ENCODE measurements at regions not wholly inside any gene's neighbourhood (a gene's known extent, or its start where the extent isn't known, plus 50 kb on each side); places are given as distances from the start of the nearest gene placed in this dataset.
A peak's percentile ranks its signal among the peaks of the same experiment; 100 is the strongest.

DNA sequence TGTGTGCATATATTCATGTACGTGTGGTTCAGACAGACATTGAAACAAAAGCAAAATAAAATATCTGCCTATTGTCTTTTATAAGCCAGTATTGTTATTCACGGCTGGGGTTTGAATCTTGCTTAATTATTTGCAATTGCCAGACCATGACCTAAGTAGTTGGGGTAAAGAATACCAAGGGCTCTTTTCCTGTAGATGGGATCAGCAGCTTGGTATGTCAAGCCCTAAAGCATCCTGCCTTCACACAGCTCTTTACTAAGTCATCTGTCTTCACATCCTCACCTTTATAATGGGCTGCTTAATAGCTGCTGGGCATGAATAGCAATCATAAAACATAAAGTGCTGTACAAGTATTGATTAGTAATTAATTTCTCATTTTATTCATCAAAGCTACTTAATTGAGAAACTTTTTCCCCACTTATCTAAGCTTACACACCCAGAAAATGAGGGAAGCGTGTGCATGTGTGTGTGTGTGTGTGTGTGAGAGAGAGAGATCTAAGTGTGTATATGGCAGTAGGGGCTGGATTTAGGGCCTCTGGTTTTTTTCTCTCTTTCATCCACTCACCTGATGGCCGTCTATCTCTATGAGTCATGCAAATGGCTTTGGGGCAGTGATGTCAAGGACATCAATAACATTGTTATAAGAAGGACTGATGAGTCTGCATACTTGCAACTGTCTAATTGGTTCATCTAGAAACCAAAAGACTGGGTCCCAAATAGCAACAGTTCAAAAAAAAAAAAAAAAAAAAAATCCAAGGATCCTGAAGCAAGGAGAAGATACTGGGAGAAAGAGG lies 244.1 kb upstream of the TNP1 start:
- ATAC-seq, result no peak

DNA sequence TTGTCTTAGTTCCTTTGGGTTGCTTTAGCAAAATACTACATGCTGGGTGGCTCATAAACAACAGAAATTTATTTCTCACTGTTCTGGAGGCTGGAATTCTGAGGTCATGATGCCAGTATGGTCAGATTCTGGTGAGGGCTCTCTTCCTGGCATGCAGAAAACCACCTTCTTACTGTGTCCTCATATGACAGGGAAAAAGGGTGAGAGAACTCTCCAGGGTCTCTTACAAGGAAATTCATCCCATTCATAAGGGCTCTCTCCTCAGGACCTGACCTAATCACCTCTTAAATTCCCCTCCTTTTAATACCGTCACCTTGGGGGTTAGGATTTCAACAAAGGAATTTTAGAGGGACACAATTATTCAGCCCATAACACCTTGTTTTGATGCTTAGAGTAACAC lies 243.1 kb upstream of the TNP1 start:
- ATAC-seq, result no peak

DNA sequence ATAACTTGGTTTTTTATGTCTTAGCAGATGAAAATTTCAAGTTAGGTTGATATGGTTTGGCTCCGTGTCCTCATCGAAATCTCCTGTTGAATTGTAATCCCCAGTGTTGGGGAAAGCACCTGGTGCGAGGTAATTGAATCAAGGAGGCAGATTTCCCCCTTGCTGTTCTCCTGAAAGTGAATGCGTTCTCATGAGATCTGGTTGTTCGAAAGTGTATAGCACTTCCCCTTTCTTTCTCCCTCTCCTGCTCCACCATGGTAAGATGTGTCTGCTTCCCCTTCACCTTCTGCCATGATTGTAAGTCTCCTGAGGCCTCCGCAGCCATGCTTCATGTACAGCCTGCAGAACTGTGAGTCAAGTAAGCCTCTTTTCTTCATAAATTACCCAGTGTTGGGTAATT lies 242.1 kb upstream of the TNP1 start:
- no peak for ATAC-seq

DNA sequence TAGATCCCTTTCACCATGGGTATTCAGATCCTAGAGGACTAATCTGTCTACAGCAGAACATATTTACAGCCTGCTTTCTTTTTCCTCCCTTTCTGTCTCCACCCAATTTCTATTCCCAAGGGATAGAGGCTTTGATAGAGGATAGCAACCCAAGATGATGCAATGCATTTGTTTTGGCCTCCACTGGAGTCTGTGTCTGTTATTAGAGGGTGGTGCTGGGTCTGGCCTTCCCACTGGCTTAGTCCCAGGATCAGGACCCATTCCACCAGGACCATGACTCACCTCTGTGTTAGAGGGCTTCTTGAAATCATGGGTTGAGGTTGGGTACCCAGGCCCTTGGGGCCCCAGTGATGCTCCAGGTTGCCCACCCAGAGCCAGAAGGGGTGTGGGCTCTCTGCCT lies 239.7 kb upstream of the TNP1 start:
- no peak for ATAC-seq

DNA sequence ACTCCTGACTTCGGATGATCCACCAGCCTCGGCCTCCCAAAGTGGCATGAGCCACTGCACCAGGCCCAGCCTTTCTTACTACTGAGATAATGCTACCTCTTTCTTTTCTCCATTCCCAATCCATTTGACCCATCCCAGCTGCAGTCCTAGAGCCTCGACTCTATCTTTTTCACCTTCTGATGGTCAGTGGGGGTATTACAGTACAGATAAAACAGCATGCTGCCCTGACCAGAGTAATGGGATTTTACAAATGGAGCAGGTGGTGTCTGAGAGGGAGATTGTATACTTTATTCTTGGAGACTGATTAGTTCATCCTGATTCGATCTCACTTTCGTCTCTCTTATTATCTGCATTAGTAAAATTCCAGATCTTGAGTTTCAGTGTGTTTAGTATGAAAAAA lies 238.6 kb upstream of the TNP1 start:
- ATAC-seq, result no peak

DNA sequence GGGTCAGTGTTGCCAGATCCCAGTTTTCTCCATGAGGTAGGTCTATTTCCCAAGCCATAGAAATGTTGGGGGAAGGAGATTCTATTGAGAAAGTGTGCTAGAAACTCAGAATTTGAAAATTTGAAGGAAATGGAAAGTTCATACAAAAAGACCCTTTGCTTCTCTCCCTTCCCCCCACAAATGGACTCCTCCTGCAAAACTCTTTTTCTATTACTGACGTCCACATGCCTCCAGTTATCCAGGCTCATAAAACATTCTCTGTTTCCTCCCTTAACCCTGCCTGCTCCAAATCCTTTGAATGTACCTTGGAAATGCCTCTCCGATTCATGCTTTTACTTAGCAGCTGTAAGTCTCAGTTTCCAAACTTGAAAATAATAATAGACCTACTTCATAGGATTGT lies 237.5 kb upstream of the TNP1 start:
- no peak for ATAC-seq

DNA sequence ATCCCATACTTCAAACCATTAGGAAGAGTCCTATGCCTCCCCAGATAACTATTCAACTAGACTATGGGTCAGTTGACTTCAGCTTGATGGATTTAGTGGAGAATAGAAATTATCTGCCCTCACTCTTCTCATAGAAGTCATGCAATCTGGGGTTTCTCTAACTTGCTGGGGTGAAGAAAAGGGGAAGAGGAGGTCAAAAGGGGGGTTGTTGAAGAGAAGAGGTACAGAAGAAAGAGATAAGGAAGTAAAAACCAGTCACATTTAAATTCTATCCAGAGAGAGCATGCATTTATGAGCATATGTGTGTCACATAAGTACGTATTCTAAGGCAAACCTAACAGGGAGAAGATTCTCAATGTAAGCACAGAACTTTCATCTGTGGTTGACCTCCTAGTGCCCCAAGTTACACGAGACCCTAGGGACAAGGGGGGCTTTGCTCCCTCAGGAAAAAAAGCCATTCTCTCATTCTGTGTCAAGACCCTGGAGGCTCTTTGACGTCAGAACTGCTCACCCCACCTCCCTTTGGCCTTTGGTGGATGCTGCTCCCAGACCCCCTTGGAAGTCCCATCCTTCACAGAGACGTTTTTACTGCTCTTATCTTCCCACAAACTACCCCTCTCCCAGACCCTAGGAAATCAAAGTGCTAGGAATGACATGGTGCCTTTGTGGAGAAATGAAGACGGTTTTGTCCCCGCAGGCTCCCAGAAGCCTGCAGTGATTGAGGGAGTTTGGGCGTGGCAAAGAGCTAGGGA lies 236.8 kb upstream of the TNP1 start:
- no peak for ATAC-seq

DNA sequence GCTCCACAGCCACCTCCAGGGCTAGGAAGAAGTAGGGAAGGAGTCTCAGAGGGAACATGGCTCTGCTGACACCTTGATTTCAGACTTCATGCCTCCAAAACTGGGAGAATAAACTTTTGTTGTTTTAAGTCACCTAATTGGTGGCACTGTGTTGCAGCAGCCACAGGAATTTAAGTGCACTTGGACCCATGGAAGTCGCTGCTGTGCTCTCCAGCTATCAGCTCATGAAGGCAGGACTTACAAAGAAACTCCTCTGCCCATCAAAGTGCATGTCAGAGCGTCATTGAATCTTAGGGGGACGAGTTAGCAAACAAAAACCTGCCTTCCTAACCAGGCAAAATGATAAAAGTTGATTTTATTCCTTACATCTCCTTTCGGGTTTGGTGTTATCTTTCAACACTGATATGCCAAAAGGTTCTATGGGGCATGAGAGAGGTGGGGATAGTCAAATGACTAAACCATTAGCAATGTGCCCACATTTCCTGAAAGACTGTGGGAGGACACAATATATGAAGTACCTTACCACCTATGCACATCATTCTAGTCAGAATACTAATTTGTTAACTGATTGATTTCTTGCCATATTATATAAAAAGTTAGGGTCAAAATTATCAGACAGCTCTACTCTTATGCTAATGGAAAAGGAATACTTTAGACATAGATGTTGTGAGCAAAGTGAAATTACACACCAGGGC lies 235.8 kb upstream of the TNP1 start:
- no peak for ATAC-seq

DNA sequence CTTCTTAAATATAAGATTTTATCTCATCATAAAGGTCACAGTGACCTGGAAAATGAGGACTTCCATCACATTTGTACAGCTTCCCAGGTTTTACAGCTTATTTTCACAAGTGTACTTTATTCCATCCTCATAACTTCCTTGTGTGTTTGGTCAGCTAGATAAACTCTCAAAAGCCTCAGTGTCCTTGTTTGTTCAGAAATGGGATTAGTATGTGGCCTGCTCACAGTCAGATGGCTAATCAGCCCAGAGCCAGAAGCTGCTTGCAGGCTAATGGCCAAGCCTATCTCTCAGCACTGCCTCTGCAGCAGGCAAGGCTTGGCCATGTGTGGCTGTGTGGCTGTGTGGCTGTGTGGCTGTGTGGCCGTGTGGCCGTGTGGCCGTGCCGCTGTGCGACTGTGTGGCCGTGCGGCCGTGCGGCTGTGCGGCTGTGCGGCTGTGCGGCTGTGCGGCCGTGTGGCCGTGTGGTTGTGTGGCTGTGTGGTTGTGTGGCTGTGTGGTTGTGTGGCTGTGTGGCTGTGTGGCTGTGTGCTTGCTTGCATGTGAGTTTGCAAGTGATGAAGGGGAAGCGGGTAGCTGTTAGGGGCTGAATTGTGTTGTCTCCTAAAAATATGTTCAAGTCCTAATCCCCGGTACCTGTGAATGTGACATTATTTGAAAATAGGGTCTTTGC lies 233.0 kb upstream of the TNP1 start:
- ATAC-seq, result no peak

DNA sequence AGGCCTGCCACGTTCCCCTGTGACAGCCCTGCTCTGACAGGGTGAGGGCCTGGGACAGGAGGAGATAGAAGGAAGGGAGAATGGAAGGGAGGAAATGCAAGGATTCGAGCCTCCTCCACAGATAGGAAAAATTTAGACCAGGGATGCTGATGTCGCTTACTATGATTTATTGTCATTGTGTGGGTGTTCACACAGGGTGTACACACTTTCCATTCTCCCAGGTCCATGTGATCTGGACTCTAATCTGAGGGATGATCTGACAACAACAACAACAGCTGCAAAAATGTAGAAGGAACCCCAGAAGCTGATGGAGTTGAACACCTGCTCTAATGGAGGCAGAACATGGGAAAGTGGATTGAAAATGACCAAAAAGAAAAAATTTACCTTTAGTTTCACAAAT lies 231.7 kb upstream of the TNP1 start:
- no peak for ATAC-seq

DNA sequence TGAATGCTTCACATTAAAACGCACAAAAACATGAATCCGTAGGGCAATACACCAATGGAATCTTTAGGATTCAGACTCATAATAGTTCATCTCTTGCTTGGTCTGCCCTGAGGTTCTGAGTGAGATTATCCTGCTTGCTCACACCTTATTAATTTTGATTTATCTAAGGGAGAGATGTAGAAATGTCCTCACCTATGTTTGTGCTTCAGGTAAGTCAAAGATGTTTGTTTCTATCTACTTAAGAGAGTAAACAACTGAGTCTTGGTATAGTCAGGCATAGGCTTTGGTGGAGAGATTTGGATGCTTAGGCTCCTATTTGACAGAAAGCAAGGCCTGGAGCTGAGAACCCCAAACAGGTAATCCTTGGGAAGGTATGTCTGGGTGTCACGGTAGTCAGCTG lies 231.0 kb upstream of the TNP1 start:
- no peak for ATAC-seq

DNA sequence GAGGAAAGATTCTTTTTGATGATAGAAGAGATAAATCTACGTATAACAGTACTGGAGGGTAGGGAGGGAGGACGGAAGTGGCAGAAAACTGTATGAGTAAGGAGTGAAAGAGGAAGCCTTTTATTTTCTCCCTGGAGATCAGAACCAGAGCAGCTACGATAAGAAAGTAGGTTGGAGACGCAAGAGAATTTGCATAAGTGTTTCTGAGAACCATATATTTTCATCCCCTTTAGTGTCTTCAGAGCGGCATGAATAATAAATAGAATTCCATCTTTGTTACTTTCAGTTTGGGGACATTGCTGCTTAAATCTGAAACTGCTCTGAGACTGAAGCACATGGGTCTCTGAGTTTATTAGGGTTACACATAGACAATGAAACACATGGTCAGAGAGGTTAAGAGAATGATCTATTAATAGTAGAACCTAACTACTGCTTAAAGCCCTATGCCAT lies 230.2 kb upstream of the TNP1 start:
- peak; percentile 30 to 66 for ATAC-seq

DNA sequence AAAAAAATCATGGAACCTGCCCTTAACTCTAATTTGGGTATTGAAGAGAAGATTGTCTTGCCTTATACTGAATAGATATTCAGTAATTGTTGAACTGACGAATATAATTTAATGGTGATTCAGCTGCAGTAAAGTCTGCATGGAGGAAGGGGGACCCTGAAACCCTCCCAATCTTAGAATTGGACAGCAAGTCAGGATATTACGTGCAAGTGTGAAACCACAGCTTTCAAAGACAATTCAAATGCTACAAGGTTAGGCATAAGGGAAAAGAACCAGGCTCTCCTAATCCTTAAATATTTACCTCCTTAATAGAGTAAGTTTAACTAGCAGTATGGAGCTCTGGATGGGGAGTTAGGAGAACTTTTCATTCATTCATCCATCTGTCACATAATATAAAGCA lies 226.9 kb upstream of the TNP1 start:
- no peak for ATAC-seq

DNA sequence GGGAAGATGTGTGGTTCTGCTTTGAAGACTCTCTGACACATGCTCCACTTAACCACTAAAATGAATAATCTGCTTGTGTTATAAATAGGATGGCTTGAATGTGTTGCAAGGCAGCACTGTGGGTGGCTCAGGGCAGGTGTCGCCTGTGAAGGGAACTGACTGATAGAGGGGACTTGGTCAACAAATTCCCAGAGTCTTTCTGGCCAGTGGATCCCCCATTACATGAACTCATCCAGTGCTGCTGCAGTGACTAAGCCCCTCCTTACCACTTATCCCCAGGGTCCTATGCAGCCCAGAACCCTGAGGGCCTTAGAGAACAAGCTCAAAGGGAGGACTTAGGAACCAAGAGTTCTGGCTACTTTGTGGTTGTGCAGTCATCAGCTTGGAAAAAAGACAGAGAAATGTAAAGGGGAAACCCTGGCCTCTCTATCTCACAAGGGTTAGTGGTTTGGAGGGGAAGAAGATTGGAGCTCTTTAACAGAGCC lies 226.2 kb upstream of the TNP1 start:
- peak; percentile 23 to 27 for ATAC-seq

DNA sequence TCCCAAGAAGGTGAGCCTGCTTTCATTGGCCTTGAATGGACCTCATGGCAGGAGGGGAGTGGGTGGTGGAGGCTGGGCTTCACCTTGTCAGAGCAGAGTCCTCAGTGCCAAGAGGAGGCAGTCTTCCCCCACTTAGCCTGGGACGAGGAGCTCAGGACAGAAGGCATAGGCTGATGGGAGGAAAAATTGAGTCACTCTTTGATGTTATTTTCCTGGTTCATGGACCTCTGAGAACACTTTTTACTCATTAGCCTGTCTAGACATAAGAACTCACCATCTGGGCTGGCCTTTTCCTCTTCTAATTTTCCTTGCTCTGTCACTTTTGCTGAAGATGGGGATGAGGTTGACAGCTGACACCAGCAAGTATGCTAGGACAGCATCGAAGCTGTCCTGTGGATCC lies 225.7 kb upstream of the TNP1 start:
- no peak for ATAC-seq

DNA sequence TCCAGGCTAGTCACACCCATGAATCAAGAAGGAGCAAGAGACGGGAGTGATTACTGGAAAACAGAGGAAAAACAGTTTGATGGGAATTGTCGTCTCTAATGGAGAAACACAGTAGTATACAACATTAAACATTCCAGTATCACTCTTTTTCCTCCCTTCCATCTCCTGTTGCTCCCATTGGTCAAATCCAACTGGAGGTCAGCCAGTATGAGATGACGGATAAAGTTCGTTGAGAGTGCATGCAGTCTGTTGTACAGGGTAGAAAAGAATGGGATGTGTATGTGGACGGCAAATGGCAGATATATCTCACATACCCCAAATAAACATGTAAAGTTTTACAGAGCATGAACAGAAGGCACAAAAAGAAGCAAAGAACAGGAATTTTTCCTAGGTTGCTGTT lies 221.9 kb upstream of the TNP1 start:
- ATAC-seq, result no peak

DNA sequence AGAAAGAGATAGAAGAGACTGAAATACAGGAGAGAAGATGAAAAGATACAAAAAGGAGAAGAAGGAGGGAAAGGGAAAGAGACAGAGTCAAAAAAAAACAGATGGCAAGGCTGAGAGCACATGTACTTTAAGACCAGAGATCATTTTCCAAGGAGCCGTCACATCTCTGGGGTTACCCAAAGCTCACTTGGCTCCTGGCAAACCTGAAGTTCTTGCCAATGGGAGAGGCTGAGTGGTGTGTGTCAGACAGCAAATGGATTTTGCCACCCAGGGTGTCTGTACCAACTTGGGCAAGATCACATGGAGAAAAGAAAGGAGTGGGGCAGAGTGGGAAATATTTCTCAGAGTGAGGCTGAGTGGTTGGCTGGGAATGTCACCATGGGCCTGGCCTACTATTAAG lies 219.3 kb upstream of the TNP1 start:
- no peak for ATAC-seq

DNA sequence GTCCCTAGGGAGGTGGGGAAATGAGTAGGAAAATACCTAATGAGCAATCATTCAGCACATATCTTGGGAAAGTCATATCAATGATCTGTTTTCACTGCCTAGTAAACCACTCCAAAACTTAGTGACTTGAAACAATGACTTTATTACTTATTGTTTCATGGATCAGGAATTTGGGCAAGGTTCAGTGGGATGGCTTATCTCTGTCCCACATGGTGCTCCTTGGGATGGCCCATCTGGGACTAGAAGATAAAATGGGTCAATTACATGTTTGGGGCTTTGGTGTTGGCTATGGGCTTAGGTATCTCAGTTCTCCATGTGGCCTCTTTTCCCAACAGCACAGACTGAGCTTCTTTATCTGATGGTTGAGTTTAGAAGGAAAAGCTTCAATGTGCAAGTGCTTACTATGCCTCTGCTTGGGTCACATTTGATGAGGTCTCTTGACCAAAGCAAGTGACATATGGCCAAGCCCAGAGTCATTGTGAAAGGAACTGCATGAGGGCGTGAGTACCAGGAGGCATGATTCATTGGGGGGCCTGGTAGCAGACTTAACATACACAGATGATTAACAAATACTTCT lies 218.1 kb upstream of the TNP1 start:
- no peak for ATAC-seq

DNA sequence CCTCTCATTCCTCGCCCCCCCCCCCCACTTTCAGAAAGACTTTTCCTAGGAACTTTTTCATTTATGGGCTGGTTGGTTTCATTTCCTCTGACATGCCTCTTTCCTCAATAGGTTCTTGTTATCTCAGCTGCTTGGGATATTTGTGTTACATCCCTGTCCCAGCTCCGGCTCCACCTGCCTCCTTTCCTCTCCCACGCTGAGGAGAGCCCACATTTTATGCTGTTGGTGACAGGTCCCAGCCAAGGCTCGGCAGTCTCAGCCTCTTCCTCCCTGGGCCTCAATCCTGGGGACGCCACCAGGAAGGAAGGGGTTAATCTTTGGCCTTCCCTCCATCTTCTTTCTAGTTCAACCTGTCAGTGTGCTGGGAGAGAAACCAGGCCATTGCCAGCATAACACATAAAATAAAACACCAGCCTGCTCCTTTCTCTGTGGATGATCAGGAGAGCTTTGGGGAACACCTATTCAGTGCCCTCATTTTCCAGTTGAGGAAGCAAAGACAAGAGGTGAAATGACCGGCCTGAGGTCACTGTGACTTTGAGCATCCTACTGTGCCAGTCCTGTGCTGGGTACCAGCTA lies 216.9 kb upstream of the TNP1 start:
- ATAC-seq, result no peak

DNA sequence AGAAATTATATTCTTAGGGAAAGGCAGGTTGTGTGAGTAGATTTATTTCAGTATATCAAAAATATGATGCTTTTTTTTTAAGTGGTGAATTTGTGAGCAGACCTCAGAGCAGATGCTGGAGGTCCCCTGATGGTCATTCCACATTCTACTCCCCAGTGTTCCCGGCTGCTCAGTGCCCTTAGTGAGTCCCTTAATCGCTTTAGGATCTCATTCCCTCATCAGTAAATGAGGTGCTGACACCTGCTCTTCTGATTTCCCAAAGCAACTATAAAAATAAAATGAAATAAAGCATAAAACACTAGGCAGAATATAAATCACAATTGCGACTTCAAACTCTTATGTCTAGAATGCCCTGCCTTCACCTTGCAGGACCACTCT lies 216.2 kb upstream of the TNP1 start:
- no peak for ATAC-seq

DNA sequence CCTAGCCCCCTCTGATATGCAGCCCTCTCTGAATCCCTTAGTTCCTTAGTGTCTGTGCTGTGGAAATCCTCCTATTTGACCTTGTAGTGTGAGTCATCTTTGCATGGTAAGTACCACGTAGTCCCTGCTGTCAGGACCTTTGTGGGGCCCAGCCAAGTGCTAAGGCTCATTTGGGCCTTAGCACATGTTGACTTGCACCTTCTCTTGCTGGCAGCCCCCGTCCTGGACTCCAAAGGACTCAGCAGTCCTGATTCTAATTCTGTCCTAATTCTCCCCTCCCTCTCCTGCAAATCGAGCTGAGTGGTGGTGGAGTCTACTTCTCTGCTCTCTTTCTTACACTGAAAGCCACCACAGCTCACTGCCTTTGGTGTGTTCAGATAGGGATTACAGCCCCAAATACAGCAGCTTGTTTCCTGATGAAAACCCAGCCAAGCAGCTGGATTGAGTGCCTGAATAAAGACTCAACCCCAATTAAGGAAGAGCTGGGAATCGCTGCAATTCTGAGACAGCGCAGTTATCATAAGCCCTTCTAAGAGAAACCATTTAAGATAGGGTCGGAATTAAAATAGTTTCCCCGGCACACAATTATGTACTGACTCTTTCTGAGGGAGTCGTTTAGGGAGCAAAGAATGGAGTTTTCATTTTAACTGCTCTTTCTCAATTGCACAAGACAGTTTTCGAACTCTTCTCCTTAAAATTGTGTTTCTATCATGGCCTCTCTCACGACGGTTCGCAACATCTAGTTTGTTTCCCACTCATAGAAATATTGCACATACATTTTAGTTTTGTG lies 215.6 kb upstream of the TNP1 start:
- ATAC-seq, result no peak
